Uterus (tissue), 2 donors: ENCODE measurements at regions not wholly inside any gene's neighbourhood (a gene's known extent, or its start where the extent isn't known, plus 50 kb on each side); places are given as distances from the start of the nearest gene placed in this dataset.

Experiments used
- CTCF ChIP-seq, 4 experiments: fragments of 200-600 bp in 2 of 4; fragments of 450-650 bp in 2 of 4; sonication (generic) in 2 of 4; IDR thresholded peaks; one replicate each; pipeline ENCODE4 v1.5.1; 2016 to 2019; ENCODE audit warnings: antibody characterized with exemption in 4 of 4, mild to moderate bottlenecking in 2 of 4, moderate library complexity in 1 of 4
- POLR2A ChIP-seq, 2 donors: fragments of 450-650 bp; IDR thresholded peaks; one replicate each; pipeline ENCODE4 v1.6.1; 2016; ENCODE audit warnings: antibody characterized with exemption in 2 of 2, mild to moderate bottlenecking in 1 of 2, moderate library complexity in 1 of 2

GRCh38 chr2:14015113-14015630, 617.3 kb upstream of the LRATD1 start:
- TF ChIP-seq CTCF (IDR thresholded peaks at IDR 0.05), result no peak
- TF ChIP-seq POLR2A (IDR thresholded peaks at IDR 0.05), result no peak
